Parathyroid adenoma (tissue), 2 donors: ENCODE measurements at regions not wholly inside any gene's neighbourhood (a gene's known extent, or its start where the extent isn't known, plus 50 kb on each side); places are given as distances from the start of the nearest gene placed in this dataset.

Experiments used
- H2AFZ ChIP-seq: fragments of 300-600 bp; sonication (generic); one replicate; pipeline ENCODE4 v1.7.0; 2017; ENCODE audit warnings: antibody characterized with exemption, mild to moderate bottlenecking
- H3K27ac ChIP-seq: fragments of 300-600 bp; sonication (generic); one replicate; pipeline ENCODE4 v1.7.0; 2017
- H3K27me3 ChIP-seq: fragments of 300-600 bp; sonication (generic); one replicate; pipeline ENCODE4 v1.7.0; 2017; ENCODE audit warnings: low read length; ENCODE audit not compliant: control insufficient read depth, insufficient read depth
- H3K36me3 ChIP-seq: fragments of 300-600 bp; sonication (generic); one replicate; pipeline ENCODE4 v1.7.0; 2017; ENCODE audit warnings: low read length; ENCODE audit not compliant: control insufficient read depth, insufficient read depth
- H3K4me1 ChIP-seq: fragments of 300-600 bp; sonication (generic); one replicate; pipeline ENCODE4 v1.7.0; 2017; ENCODE audit warnings: control low read depth
- H3K4me2 ChIP-seq: fragments of 300-600 bp; sonication (generic); one replicate; pipeline ENCODE4 v1.7.0; 2017; ENCODE audit warnings: low read length
- H3K4me3 ChIP-seq: fragments of 300-600 bp; sonication (generic); one replicate; pipeline ENCODE4 v1.7.0; 2017; ENCODE audit warnings: low read depth, low read length
- H3K79me2 ChIP-seq: fragments of 300-600 bp; sonication (generic); one replicate; pipeline ENCODE4 v1.7.0; 2017; ENCODE audit warnings: control low read depth
- H3K9ac ChIP-seq: fragments of 300-600 bp; sonication (generic); one replicate; pipeline ENCODE4 v1.7.0; 2017; ENCODE audit warnings: mild to moderate bottlenecking
- H3K9me3 ChIP-seq: fragments of 300-600 bp; sonication (generic); one replicate; pipeline ENCODE4 v1.7.0; 2017; ENCODE audit warnings: low read length; ENCODE audit not compliant: control insufficient read depth
- CTCF ChIP-seq: fragments of 300-600 bp; sonication (generic); IDR thresholded peaks from one replicate; pipeline ENCODE4 v1.7.0; 2017; ENCODE audit warnings: antibody characterized with exemption, mild to moderate bottlenecking
- donor health status: primary hyperparathyroidism.

DNA sequence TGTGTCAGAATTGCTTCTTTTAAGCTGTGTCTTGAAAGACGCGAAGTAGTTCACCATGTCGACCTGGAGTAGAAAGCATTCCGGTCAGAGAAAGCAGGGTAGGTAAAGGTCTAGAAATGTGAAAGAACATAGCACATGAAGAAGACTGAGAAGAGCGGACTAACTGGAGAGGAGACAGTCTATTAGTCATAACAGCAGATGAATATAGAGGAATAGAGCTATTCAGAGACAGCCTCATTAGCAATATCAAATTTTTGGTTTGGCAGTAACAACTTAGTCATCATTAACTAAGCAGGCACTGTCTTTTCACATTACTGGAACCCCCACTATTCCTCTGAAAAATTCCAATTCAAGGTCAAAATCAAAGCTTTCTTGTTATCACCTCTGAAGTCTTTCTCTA, 678.8 kb downstream of the DIPK2A start:
- Histone ChIP-seq H3K27me3 (no peaks in the 10 kb centered on the region), H2AFZ (no peak overlapping the region), H3K36me3 (no peaks in the 10 kb centered on the region), H3K9ac (no peak overlapping the region), H3K4me2 (no peak overlapping the region), H3K27ac (no peak overlapping the region), H3K9me3 (no peaks in the 10 kb centered on the region), H3K4me3 (no peak overlapping the region), H3K4me1 (no peaks in the 10 kb centered on the region), H3K79me2 (no peaks in the 10 kb centered on the region)
- TF ChIP-seq CTCF = no peak

GRCh38 chr3:144652573-144652972, 681.0 kb downstream of the DIPK2A start:
- H3K79me2 ChIP-seq = no peaks in the 10 kb centered on the region
- no peak overlapping the region for H3K27ac ChIP-seq
- no peak for TF ChIP-seq CTCF
- no peak overlapping the region for H3K9ac ChIP-seq
- no peak overlapping the region for H3K4me2 ChIP-seq
- H3K4me3 ChIP-seq = no peak overlapping the region
- no peak overlapping the region for H2AFZ ChIP-seq
- H3K27me3 ChIP-seq = no peaks in the 10 kb centered on the region
- no peaks in the 10 kb centered on the region for H3K36me3 ChIP-seq
- H3K4me1 ChIP-seq = no peaks in the 10 kb centered on the region
- no peaks in the 10 kb centered on the region for H3K9me3 ChIP-seq

DNA sequence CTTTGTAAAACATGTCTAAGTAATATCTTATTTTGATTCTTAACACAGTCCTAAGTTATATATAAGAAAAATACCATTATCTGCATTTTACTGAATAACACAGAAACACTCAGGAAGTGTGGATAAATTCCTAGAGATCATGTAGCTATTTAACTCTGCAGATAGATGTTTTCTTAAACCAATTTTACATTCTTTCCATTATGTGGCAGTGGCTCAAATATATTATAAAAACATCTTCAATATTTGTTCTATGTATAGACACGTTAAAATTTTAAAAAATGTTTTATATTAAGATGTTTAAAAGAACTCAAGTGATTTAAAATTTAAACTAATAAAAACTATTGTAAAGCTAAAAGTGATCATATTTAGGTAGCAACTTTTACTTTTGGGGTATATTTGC, 683.8 kb downstream of the DIPK2A start:
- Histone ChIP-seq H3K9me3 (no peaks in the 10 kb centered on the region), H3K4me3 (no peak overlapping the region), H3K27me3 (no peaks in the 10 kb centered on the region), H3K9ac (no peak overlapping the region), H3K79me2 (no peaks in the 10 kb centered on the region), H3K27ac (no peak overlapping the region), H3K36me3 (no peaks in the 10 kb centered on the region), H3K4me2 (no peak overlapping the region), H2AFZ (no peak overlapping the region), H3K4me1 (no peaks in the 10 kb centered on the region)
- TF ChIP-seq CTCF = no peak

GRCh38 chr3:144660186-144660585, 688.6 kb downstream of the DIPK2A start:
- H3K4me1 ChIP-seq = no peaks in the 10 kb centered on the region
- H3K4me2 ChIP-seq = no peak overlapping the region
- H3K9me3 ChIP-seq = no peaks in the 10 kb centered on the region
- no peak for TF ChIP-seq CTCF
- no peaks in the 10 kb centered on the region for H3K27me3 ChIP-seq
- no peak overlapping the region for H2AFZ ChIP-seq
- no peak overlapping the region for H3K27ac ChIP-seq
- H3K36me3 ChIP-seq = no peaks in the 10 kb centered on the region
- H3K9ac ChIP-seq = no peak overlapping the region
- no peaks in the 10 kb centered on the region for H3K79me2 ChIP-seq
- H3K4me3 ChIP-seq = no peak overlapping the region

- Histone ChIP-seq H3K36me3 (no peaks in the 10 kb centered on the region), H3K27ac (no peak overlapping the region), H3K4me3 (no peak overlapping the region), H3K9ac (no peak overlapping the region), H3K4me1 (no peaks in the 10 kb centered on the region), H3K4me2 (no peak overlapping the region), H3K9me3 (no peaks in the 10 kb centered on the region), H2AFZ (no peak overlapping the region), H3K79me2 (no peaks in the 10 kb centered on the region), H3K27me3 (no peaks in the 10 kb centered on the region)
- TF ChIP-seq CTCF = no peak
Observed at GRCh38 chr3:144662729-144663128, 691.1 kb downstream of the DIPK2A start.
